Right ventricle myocardium superior (tissue), 1 donor: ENCODE measurements at regions not wholly inside any gene's neighbourhood (a gene's known extent, or its start where the extent isn't known, plus 50 kb on each side); places are given as distances from the start of the nearest gene placed in this dataset.

Experiments used
- ATAC-seq: fragments of 200-7000 bp; cut with Tn5 transposase; one replicate; pipeline ENCODE4 v1.9.1; 2020; ENCODE audit warnings: mild to moderate bottlenecking; ENCODE audit not compliant: poor library complexity
- DNase-seq: peaks from one replicate; pipeline ENCODE4 v3.0.0-alpha.2; 2020
- intact Hi-C: fragments of 100-400 bp; cut with DNase I; formaldehyde crosslinking; loops from one replicate; pipeline ENCODE4 v1.11.2; 2022
- donor health status: DM: no; HTN: yes; CAD: no; lungs with severe emphysema.

GRCh38 chr6:89028774-89029173 is 51.8 kb upstream of the PNRC1 start:
- intact Hi-C loops = no loop called here
- ATAC-seq = no peak
- DNase-seq = no peak

GRCh38 chr6:89027756-89028155 is 52.8 kb upstream of the PNRC1 start:
- no peak for ATAC-seq
- intact Hi-C loops = no loop called here
- no peak for DNase-seq

- no peak for DNase-seq
- intact Hi-C loops = no loop called here
- ATAC-seq = peak; percentile 63
These were observed 54.4 kb upstream of the PNRC1 start for GRCh38 chr6:89026151-89026550.

- no peak for ATAC-seq
- no peak for DNase-seq
- intact Hi-C loops = no loop called here
These were observed 54.9 kb upstream of the PNRC1 start for GRCh38 chr6:89025633-89026032.

GRCh38 chr6:89024456-89024855 is 56.1 kb upstream of the PNRC1 start:
- ATAC-seq (peak; percentile 58), DNase-seq (no peak)
- intact Hi-C loops = no loop called here

GRCh38 chr6:89023591-89024441 is 56.7 kb upstream of the PNRC1 start:
- intact Hi-C loops = no loop called here
- ATAC-seq (peak; percentile 84), DNase-seq (peak; percentile 62)

GRCh38 chr6:89022798-89023197 is 57.8 kb upstream of the PNRC1 start:
- ATAC-seq = no peak
- no peak for DNase-seq
- intact Hi-C loops = no loop called here

GRCh38 chr6:89021629-89022028 is 58.2 kb upstream of the RNGTT start:
- DNase-seq = no peak
- intact Hi-C loops = no loop called here
- no peak for ATAC-seq

- intact Hi-C loops = no loop called here
- DNase-seq (no peak), ATAC-seq (no peak)
These were observed 52.6 kb upstream of the RNGTT start for GRCh38 chr6:89015971-89016370.

- ATAC-seq = no peak
These were observed 50.0 kb upstream of the RNGTT start for GRCh38 chr6:89013438-89013837.

More at GRCh38 chr6:89013438-89013837, 50.0 kb upstream of the RNGTT start:
- DNase-seq = no peak
- intact Hi-C loops = no loop called here
